Esophagus (tissue), 2 donors: ENCODE measurements at regions not wholly inside any gene's neighbourhood (a gene's known extent, or its start where the extent isn't known, plus 50 kb on each side); places are given as distances from the start of the nearest gene placed in this dataset.
"Not testable (repeated sequence)": the region's sequence is repeated elsewhere in the genome, so short reads cannot be mapped to it uniquely, and the experiment has no call there.

ENCODE experiments used
- H3K27ac ChIP-seq, 2 donors: one replicate each; pipeline ENCODE4 v1.5.1; 2013; ENCODE audit warnings: low read depth in 2 of 2, mild to moderate bottlenecking in 2 of 2, inconsistent platforms in 1 of 2, low read length in 1 of 2, moderate library complexity in 1 of 2
- H3K27me3 ChIP-seq, 2 donors: one replicate each; pipeline ENCODE4 v1.6.1; 2013; ENCODE audit warnings: low read length in 2 of 2, control low read depth in 1 of 2, mild to moderate bottlenecking in 1 of 2; ENCODE audit not compliant: insufficient read depth in 2 of 2, control insufficient read depth in 1 of 2
- H3K36me3 ChIP-seq, 2 donors: one replicate each; pipeline ENCODE4 v1.6.1; 2013; ENCODE audit warnings: low read length in 1 of 2; ENCODE audit not compliant: control insufficient read depth in 2 of 2, insufficient read depth in 2 of 2
- H3K4me1 ChIP-seq, 2 donors: one replicate each; pipeline ENCODE4 v1.6.1; 2013; ENCODE audit warnings: low read length in 1 of 2; ENCODE audit not compliant: control insufficient read depth in 2 of 2, insufficient read depth in 2 of 2
- H3K4me3 ChIP-seq, 2 donors: one replicate each; pipeline ENCODE4 v1.5.1; 2013; ENCODE audit warnings: low read length in 2 of 2, mild to moderate bottlenecking in 2 of 2, low read depth in 1 of 2, moderate library complexity in 1 of 2
- H3K9me3 ChIP-seq, 2 donors: one replicate each; pipeline ENCODE4 v1.6.1; 2013; ENCODE audit warnings: mild to moderate bottlenecking in 2 of 2, low read depth in 1 of 2, low read length in 1 of 2, moderate library complexity in 1 of 2; ENCODE audit not compliant: control insufficient read depth in 2 of 2, insufficient read depth in 1 of 2
- WGBS, 2 donors: extraction: QIAGEN DNeasy Blood & Tissue Kit; methylation state at CpG; one replicate each; pipeline ENCODE4 v1.1.7; 2013; 5-methylcytosine and 5-hydroxymethylcytosine counted together
- donor health status: healthy with polysubstance abuse.
- donor health status: Bipolar disorder and iron deficiency.

DNA sequence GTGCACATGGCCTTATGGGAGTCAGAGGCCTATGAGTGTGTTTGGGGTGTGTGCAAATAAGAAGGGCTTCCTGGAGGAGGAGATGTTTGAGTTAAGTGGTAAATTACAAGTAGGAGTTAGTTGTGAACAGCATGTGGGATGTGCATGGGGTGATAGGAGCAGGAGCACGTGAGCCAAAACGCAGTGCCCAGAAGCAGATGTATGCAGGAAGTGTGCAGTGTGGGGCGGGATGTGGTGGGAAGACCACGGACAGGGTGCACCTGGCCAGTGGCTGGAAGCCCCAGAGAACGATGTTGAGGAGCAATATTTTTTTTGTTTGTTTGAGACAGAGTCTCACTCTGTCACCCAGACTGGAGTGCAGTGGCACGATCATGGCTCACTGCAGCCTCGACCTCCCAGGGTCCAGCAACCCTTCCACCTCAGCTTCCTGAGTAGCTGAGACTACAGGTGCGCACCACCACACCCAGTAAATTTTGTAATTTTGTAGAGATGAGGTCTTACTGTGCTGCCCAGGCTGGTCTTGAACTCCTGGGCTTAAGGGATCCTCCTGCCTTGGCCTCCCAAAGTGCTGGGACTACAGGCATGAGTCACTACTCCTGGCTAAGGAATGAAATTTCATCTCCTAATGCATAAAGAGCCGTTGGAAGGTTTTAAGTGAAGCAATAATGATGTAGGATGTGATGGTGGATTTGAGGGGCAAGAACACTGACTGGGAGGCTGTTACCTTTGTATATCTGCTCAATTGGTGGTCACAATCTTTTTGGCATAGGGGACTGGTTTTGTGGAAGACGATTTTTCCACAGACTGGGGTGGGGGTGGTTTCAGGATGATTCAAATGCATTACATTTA, 78.4 kb downstream of the LYZL2 start:
- no peaks in the 10 kb centered on the region for H3K27me3 ChIP-seq
- no peak overlapping the region for H3K4me3 ChIP-seq
- 73 to 81% methylated on average over 10 of the region's 10 CpGs for WGBS, 2 donors
- H3K27ac ChIP-seq = no peak overlapping the region
- no peaks in the 10 kb centered on the region for H3K36me3 ChIP-seq
- H3K9me3 ChIP-seq = no peaks in the 10 kb centered on the region
- H3K4me1 ChIP-seq = peaks cover 0 to 2% of the 10 kb centered on the region in 2 donors

DNA sequence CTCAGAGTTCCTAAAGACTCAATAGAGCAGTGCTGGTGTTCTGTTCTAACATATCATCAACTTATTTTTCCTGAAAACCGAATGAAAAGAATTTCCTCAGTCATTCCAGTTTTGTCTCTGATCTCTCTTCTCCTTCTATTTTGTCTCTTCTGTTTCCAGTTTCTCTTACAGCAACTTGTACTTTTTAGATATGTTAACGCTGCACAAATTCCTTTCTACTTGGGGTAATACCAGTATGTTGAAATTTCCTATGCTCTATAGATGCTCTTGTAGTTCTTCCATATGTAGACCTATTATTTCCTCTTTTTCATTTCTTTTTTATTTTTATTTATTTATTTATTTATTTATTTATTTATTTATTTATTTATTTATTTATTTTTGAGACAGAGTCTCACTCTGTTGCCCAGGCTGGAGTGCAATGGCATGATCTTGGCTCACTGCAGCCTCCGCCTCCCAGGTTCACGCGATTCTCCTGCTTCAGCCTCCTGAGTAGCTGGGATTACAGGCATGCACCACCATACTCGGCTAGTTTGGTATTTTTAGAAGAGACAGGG, 80.3 kb downstream of the LYZL2 start:
- 88 to 91% methylated on average over 6 of the region's 6 CpGs for WGBS, 2 donors
- not testable (repeated sequence) for H3K4me1 ChIP-seq, H3K36me3 ChIP-seq

DNA sequence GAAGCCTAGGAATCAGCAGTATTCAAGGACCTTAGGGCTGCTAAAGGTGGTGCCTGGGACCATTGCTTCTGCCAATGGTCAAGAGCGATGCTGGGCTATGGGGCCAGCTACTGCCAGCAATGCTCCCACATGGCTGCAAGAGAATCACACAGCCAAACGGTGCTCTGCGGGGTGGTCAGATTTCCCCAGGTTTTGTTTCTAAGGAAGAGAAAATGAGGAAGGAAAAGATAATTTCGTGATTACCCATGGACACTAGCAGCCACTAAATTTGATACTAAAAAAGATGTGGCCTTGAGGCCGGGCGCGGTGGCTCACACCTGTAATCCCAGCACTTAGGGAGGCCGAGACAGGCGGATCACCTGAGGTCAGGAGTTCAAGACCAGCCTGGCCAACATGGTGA, 83.0 kb downstream of the LYZL2 start:
- H3K4me1 ChIP-seq = peaks cover 0 to 2% of the 10 kb centered on the region in 2 donors
- H3K9me3 ChIP-seq = no peaks in the 10 kb centered on the region
- H3K27me3 ChIP-seq = no peaks in the 10 kb centered on the region
- H3K4me3 ChIP-seq = no peak overlapping the region
- H3K36me3 ChIP-seq = no peaks in the 10 kb centered on the region
- WGBS, 2 donors = 77 to 82% methylated on average over 9 of the region's 9 CpGs
- H3K27ac ChIP-seq = no peak overlapping the region

More for the DNA sequence above, 80.3 kb downstream of the LYZL2 start:
- H3K9me3 ChIP-seq, H3K27me3 ChIP-seq, H3K27ac ChIP-seq, H3K4me3 ChIP-seq: not testable (repeated sequence)

DNA sequence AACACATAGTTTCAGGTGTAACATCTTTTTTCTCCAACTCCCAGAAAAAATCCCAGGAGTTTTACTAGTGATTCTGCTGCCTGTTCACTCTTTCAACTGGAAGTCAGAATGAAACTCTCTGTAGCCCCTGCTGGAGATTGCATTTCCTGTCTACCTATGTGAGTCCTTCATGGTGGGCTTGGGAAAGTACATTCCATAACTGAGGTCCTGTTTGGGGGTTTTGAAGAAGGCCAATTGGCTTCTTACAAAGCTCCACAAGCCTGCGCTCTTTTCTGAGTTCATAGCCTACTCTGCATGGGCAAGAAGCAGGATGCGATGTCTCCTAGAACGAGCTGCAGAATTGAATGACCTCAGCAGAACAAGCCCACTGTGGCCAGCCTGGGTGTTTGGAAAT, 86.7 kb downstream of the LYZL2 start:
- Histone ChIP-seq H3K4me3 (no peak overlapping the region), H3K27me3 (no peaks in the 10 kb centered on the region), H3K4me1 (peaks cover 0 to 2% of the 10 kb centered on the region in 2 donors), H3K9me3 (no peaks in the 10 kb centered on the region), H3K27ac (no peak overlapping the region), H3K36me3 (no peaks in the 10 kb centered on the region)
- 88 to 94% methylated on average over 3 of the region's 3 CpGs for WGBS, 2 donors

DNA sequence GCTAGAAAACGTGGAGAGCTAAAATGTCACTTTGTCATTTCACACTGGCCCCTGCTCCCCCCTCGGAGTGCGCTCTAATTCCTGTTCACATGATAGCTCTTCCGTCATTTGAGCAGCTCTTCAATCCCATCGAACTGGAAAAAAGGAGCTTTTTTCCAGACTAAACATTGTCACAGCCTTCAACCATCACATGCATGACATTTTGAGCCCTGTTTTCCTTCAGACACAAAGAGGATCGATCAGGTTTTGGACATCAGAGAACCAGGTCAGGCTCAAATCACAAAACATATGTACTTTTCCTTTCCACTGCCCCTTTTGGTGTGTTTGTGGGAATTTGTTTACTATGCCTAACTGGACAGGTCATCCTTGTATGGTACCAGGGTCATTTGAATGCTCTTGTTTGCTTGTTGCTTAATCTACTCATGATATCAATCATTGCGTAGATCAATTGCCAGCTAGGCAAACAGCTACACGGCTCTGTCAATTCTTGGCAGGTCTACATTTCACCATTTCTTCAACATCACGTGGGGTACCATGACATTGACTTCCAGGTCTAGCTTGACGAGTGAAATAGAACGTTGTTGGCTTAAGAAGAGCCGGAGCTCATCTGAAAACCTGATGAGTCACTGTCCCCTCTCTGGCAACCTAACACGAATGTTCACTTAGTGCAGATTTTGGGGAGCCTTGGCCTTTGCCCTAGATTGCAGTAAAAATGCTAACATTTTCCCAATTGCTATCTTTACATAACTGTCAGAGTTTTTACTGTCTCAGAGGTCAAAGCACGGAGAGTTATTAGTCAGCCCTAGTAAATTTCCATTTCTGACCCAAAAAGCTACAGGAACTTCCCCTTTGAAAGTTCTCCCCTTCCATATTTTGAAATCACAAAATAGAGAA, 87.3 kb downstream of the LYZL2 start:
- Histone ChIP-seq H3K4me1 (peaks cover 0 to 2% of the 10 kb centered on the region in 2 donors), H3K27ac (no peak overlapping the region), H3K4me3 (no peak overlapping the region), H3K36me3 (no peaks in the 10 kb centered on the region), H3K9me3 (no peaks in the 10 kb centered on the region), H3K27me3 (no peaks in the 10 kb centered on the region)
- 51 to 54% methylated on average over 14 of the region's 14 CpGs for WGBS, 2 donors

DNA sequence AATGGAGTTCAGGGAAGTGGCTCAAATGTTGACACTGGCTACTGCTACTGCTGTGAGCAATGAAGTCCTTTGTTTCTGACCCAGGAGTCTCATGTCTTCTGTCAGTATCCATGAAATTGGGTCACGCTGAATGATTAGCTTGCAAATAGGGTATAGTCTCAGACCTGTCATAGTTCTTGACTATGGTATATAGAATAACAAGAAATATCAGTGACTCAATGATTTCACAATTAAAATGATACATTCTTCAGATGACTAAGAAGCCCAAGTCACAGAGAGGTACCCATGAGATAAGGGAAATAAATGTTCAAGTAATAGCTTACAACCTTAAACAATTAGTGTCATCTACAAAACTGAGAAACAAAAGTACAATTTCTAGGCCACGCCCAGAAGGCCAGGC, 89.3 kb downstream of the LYZL2 start:
- H3K9me3 ChIP-seq = no peaks in the 10 kb centered on the region
- H3K27me3 ChIP-seq = no peaks in the 10 kb centered on the region
- no peak overlapping the region for H3K4me3 ChIP-seq
- 71 to 85% methylated on average over 2 of the region's 2 CpGs for WGBS, 2 donors
- H3K27ac ChIP-seq = no peak overlapping the region
- no peaks in the 10 kb centered on the region for H3K36me3 ChIP-seq
- H3K4me1 ChIP-seq = peaks cover 0 to 2% of the 10 kb centered on the region in 2 donors

DNA sequence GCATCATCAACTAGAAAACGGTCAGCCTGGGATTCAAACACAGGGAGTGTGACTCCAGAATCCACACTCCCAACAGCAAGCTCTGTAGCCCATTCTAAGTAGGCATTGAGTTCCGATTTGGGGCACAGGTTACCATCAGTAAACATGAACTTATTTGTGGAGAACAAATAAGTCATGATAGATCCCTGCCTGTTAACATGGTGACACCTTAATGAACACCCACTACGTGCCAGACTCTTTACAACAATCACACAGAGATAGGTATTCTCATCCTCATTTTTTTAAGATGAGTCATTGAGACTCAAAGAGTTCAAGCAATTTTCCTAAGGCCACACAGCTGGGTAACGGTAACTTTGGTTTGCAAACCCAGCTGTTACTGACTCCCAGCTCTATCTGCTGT, 91.5 kb downstream of the LYZL2 start:
- 41 to 48% methylated on average over 4 of the region's 4 CpGs for WGBS, 2 donors

DNA sequence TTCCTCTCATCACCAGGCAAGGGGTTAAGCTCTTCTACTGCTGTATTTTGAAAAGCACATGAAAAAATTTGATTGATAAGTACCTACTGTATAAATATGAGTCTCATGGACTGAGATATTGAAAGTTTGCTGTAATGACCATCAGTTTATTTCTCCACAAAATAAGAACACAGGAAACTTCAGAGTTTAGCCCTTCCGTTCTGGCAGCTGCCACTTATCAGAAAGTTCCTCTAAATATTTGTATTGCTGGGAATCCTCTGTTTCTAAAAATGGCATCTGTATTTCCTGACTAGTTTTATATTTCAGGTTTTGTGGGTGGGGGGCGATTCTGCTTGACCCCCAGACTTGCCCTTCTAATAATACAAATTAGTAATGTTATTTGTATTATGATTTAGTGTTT, 92.0 kb downstream of the LYZL2 start:
- no peaks in the 10 kb centered on the region for H3K27me3 ChIP-seq
- H3K4me3 ChIP-seq = no peak overlapping the region
- WGBS, 2 donors = 29 to 45% methylated on average over 2 of the region's 2 CpGs
- no peak overlapping the region for H3K27ac ChIP-seq
- no peaks in the 10 kb centered on the region for H3K4me1 ChIP-seq
- H3K36me3 ChIP-seq = no peaks in the 10 kb centered on the region
- H3K9me3 ChIP-seq = no peaks in the 10 kb centered on the region

More for the DNA sequence above, 91.5 kb downstream of the LYZL2 start:
- Histone ChIP-seq H3K27me3 (no peaks in the 10 kb centered on the region), H3K4me1 (no peaks in the 10 kb centered on the region), H3K36me3 (no peaks in the 10 kb centered on the region), H3K4me3 (no peak overlapping the region), H3K9me3 (no peaks in the 10 kb centered on the region), H3K27ac (no peak overlapping the region)

DNA sequence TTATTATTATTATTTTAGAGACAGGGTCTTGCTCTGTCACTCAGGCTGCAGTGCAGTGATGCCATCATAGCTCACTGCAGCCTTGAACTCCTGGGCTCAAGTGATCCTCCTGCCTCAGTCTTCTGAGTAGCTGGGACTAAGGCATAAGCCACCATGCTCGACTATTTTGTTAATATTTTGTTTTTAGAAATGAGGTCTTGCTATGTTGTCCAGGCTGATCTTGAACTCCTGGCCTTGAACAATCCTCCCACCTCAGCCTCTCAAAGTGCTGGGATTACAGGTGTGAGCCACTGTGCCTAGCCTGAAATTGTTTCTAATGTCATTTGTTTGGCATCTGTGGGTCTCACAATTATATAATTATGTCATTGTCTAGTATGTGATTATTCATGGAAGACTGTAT, 92.4 kb downstream of the LYZL2 start:
- WGBS, 2 donors = 50 to 54% methylated on average over 1 of the region's 1 CpG
- not testable (repeated sequence) for H3K27ac ChIP-seq, H3K9me3 ChIP-seq, H3K4me1 ChIP-seq, H3K36me3 ChIP-seq, H3K4me3 ChIP-seq, H3K27me3 ChIP-seq
